ENCODE measurements at regions not wholly inside any gene's neighbourhood (a gene's known extent, or its start where the extent isn't known, plus 50 kb on each side); places are given as distances from the start of the nearest gene placed in this dataset.

DNA sequence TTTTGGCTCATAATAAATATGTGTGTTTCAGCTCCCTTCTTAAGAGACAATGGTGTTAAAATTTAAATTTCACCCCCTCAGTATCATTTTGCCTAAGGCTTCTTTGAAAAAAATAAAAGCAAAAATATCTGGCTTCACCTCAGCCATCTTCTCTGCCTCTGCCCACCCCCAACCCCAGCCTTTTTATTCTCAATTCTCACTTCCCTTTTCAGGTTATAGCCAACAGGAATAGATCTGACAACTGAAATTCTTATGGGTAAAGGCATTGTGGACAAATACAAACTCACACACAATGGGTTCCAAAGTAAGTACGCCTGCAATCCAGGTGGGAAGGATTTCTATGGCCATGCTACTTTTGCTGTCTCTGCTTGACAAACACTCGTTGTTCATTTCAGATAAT lies 399.0 kb upstream of the ARRDC4 start:
- Histone ChIP-seq H3K27ac (ENCODE audit: poor library complexity, severe bottlenecking) (no peak overlapping the region), H3K27me3 (ENCODE audit: insufficient read depth, poor library complexity, severe bottlenecking) (peaks cover 28% of the 10 kb centered on the region), H3K4me3 (ENCODE audit: severe bottlenecking) (no peak overlapping the region), H3K4me1 (ENCODE audit: insufficient read depth, poor library complexity, severe bottlenecking) (peaks cover under 1% of the 10 kb centered on the region), H3K36me3 (ENCODE audit: low read depth) (no peaks in the 10 kb centered on the region), H3K9me3 (ENCODE audit: severe bottlenecking) (no peaks in the 10 kb centered on the region)
- TF ChIP-seq, protein P1, sequence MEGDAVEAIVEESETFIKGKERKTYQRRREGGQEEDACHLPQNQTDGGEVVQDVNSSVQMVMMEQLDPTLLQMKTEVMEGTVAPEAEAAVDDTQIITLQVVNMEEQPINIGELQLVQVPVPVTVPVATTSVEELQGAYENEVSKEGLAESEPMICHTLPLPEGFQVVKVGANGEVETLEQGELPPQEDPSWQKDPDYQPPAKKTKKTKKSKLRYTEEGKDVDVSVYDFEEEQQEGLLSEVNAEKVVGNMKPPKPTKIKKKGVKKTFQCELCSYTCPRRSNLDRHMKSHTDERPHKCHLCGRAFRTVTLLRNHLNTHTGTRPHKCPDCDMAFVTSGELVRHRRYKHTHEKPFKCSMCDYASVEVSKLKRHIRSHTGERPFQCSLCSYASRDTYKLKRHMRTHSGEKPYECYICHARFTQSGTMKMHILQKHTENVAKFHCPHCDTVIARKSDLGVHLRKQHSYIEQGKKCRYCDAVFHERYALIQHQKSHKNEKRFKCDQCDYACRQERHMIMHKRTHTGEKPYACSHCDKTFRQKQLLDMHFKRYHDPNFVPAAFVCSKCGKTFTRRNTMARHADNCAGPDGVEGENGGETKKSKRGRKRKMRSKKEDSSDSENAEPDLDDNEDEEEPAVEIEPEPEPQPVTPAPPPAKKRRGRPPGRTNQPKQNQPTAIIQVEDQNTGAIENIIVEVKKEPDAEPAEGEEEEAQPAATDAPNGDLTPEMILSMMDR (IDR thresholded peaks at IDR 0.05; ENCODE audit: poor library complexity, severe bottlenecking): no peak
- DNase-seq (ENCODE audit: low spot score): no peak
- ATAC-seq (ENCODE audit: low read depth): no peak

DNA sequence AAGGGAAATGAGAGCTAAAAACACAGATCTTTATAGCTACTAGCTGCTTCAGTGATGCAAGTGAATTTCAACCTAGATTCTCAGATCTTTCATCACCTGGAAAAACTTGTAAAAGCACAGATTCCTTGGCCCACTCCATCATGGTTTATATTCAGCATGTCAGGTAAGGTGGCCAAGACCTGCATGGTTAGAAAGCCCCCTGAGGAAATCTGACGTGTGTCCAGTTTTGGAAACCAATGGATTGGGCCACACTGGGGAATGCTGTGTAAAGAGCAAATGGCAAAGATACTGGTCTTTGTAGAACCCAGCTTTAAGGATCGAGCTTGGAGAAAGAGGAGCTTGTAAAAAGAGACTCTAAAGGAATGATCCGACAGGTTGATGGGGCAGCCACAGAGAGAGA lies 397.0 kb upstream of the ARRDC4 start:
- DNase-seq (ENCODE audit: low spot score) (no peak), ATAC-seq (ENCODE audit: low read depth) (no peak)
- Histone ChIP-seq H3K27me3 (ENCODE audit: insufficient read depth, poor library complexity, severe bottlenecking) (peaks cover 14% of the 10 kb centered on the region), H3K4me3 (ENCODE audit: severe bottlenecking) (no peak overlapping the region), H3K4me1 (ENCODE audit: insufficient read depth, poor library complexity, severe bottlenecking) (peaks cover 4% of the 10 kb centered on the region), H3K36me3 (ENCODE audit: low read depth) (no peaks in the 10 kb centered on the region), H3K27ac (ENCODE audit: poor library complexity, severe bottlenecking) (no peak overlapping the region), H3K9me3 (ENCODE audit: severe bottlenecking) (no peaks in the 10 kb centered on the region)
- TF ChIP-seq, protein P1 (IDR thresholded peaks at IDR 0.05; ENCODE audit: poor library complexity, severe bottlenecking): no peak

DNA sequence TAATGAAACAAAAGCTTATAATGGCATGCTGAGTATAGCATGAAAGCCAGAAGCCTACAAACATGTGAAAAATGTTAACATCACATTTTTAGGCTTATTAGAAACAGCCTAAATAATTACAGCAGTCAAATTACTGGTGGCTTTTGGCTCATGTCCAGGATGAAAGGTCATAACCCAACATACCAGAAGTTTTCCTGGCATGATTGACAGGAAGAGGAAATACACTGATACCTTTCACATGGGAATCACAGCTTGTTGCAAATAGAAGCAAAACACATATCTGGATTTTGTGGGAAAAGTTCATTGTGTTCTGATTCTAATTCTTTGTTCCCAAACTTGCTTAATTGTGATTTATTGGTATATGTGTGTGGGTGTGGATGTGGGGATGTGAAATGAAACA lies 393.5 kb upstream of the ARRDC4 start:
- Histone ChIP-seq H3K9me3 (ENCODE audit: severe bottlenecking) (no peaks in the 10 kb centered on the region), H3K27me3 (ENCODE audit: insufficient read depth, poor library complexity, severe bottlenecking) (no peaks in the 10 kb centered on the region), H3K4me1 (ENCODE audit: insufficient read depth, poor library complexity, severe bottlenecking) (peaks cover 4% of the 10 kb centered on the region), H3K27ac (ENCODE audit: poor library complexity, severe bottlenecking) (no peak overlapping the region), H3K36me3 (ENCODE audit: low read depth) (no peaks in the 10 kb centered on the region), H3K4me3 (ENCODE audit: severe bottlenecking) (no peak overlapping the region)
- ATAC-seq (ENCODE audit: low read depth): peak; percentile 40; the same call in 1 of the 3 replicates
- TF ChIP-seq, protein P1 (IDR thresholded peaks at IDR 0.05; ENCODE audit: poor library complexity, severe bottlenecking): no peak
- no peak for DNase-seq (ENCODE audit: low spot score)

DNA sequence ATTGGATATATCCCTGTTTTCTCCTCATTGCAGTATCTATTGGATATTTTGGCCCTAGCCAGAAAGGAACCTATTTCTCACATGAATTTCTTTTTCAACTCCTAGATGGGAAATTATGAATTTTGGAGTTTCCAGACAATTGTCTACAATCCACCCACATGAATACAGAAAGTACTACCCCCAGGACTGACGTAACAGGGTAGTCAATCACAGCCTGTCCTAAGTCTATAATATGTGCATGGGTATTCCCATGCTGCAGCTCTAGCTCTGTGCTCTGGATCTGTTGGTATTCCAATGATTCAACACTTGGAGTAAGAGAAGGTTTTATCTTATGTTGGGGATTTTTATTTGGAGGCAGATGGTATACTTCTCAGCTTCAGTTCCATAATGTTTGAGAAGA lies 393.1 kb upstream of the ARRDC4 start:
- H3K27me3 ChIP-seq (ENCODE audit: insufficient read depth, poor library complexity, severe bottlenecking): no peaks in the 10 kb centered on the region
- TF ChIP-seq, protein P1 (IDR thresholded peaks at IDR 0.05; ENCODE audit: poor library complexity, severe bottlenecking): no peak
- 0 out of 3 replicates have a peak, but pooled peaks have one; percentile 17 for ATAC-seq (ENCODE audit: low read depth)
- no peaks in the 10 kb centered on the region for H3K36me3 ChIP-seq (ENCODE audit: low read depth)
- peaks cover 4% of the 10 kb centered on the region for H3K4me1 ChIP-seq (ENCODE audit: insufficient read depth, poor library complexity, severe bottlenecking)
- no peak for DNase-seq (ENCODE audit: low spot score)
- H3K4me3 ChIP-seq (ENCODE audit: severe bottlenecking): no peak overlapping the region
- H3K27ac ChIP-seq (ENCODE audit: poor library complexity, severe bottlenecking): no peak overlapping the region
- no peaks in the 10 kb centered on the region for H3K9me3 ChIP-seq (ENCODE audit: severe bottlenecking)

DNA sequence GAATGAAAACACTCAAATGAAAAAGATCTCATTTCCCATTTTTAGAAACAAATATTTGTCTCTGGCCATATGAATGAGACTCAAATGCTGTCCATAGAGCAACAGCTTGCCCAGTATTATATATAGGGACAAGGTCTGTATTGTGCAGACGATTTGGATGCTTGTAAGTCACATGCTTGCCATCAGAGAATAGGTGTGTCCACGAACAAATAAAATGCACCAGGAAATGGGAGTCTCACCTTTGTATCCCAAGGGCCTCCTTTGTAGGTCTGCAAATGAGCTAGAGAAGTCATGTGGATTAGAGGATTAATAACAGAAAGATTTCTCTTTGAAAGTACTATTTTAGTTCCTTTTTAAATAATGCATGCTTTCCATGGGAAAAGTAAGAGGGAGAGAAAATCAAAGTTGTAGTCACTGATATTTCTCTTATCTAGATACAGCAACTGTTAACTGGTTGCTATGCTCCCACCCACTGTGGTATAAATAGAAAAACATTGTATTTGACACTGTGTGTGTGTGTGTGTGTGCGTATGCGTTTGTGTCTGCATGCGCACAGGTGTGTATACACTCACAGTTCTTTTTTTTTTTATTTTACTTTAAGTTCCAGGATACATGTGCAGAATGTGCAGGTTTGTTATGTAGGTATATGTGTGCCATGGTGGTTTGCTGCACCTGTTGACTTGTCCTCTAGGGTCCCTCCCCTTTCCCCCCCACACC lies 383.4 kb upstream of the ARRDC4 start:
- no peak overlapping the region for H3K27ac ChIP-seq (ENCODE audit: poor library complexity, severe bottlenecking)
- H3K4me1 ChIP-seq (ENCODE audit: insufficient read depth, poor library complexity, severe bottlenecking): no peaks in the 10 kb centered on the region
- no peaks in the 10 kb centered on the region for H3K9me3 ChIP-seq (ENCODE audit: severe bottlenecking)
- DNase-seq (ENCODE audit: low spot score) (no peak), ATAC-seq (ENCODE audit: low read depth) (no peak)
- no peak overlapping the region for H3K4me3 ChIP-seq (ENCODE audit: severe bottlenecking)
- H3K27me3 ChIP-seq (ENCODE audit: insufficient read depth, poor library complexity, severe bottlenecking): peaks cover 4% of the 10 kb centered on the region
- TF ChIP-seq, protein P1 (IDR thresholded peaks at IDR 0.05; ENCODE audit: poor library complexity, severe bottlenecking): no peak
- H3K36me3 ChIP-seq (ENCODE audit: low read depth): no peaks in the 10 kb centered on the region
